COR-L47 (cell line): ENCODE measurements at regions not wholly inside any gene's neighbourhood (a gene's known extent, or its start where the extent isn't known, plus 50 kb on each side); places are given as distances from the start of the nearest gene placed in this dataset.

ENCODE experiments used
- DNase-seq: peaks from one replicate; lab custom pipeline; 2025; lab: John Stamatoyannopoulos, UW

DNA sequence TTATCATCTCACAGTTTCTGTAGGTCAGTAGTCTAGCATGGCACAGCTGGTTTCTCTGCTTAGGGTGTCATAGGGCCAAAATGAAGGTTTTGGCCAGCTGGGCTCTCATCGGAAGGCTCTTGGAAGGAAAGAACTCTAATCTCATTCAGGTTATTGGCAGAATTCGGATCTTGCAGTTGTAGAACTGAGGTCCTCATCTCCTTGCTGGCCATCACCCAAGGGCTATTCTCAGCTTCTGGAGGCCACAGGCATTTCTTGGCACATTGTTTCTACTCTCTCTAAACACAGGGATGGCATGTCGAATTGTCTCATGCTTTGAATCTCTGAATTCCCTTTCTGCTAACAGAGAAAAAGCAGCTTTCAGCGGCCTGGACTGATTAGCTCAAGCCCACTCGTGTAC, 258.0 kb upstream of the SMARCA2 start:
- no peak for DNase-seq

DNA sequence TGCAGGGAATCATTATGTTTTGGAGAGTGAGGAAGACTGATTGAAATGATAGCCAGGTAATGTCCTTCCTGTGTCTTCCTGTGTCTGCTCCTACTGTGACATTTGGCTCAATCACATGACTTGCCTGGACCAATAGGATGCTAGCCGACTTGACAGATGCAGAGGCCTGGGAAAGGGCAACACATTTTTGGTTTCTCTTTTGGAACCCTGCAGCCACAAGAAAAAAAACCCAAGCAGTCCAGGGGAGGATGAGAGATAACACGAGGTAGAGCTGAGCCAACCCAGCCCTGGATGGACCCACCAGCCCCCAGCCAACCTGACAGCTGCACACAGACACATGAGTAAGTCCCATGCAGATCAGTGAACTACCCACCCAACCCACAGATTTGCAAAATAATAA, 256.1 kb upstream of the SMARCA2 start:
- no peak for DNase-seq

DNA sequence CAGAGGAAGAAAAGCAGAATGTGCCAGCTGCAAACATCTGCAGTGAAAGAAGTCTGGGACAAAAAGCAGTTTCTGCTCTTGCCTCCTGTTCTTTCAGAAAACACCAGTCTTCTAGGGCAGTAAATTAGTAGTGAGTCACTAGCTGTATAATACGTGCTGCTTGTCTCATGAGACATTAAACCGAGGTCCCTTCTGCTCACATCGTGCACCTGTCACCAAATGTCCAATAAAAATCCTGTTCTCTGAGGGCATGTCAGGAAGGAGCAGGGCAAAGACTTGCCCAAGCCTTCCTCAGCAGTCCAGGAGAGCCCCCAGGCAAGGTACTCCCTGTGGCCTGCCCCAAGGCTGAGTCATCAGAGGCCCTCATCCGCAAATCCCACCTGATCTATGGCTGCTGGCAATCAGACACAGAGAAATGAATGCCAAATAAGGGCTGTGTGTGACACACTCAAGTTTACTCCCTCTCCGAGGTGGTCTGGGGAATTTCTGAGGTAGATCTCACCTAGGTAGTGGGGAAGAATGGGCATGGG, 255.3 kb upstream of the SMARCA2 start:
- DNase-seq: no peak

DNA sequence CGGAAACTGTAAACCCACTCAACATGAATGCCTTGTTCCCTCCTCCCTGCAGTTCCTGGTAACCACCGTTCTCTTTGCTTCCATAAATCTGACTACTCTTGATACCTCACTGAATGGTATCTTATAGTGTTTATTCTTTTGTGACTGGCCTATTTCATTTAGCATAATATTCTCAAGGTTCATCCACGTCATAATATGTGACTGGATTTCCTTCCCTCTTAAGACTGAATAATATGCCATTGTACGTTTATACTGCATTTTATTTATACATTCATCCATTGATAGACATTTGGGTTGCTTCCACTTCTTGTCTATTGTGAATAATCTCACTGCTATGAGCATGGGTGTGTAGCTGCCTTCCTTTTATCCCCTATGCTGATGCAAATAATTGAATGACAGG, 253.3 kb upstream of the SMARCA2 start:
- DNase-seq: no peak

DNA sequence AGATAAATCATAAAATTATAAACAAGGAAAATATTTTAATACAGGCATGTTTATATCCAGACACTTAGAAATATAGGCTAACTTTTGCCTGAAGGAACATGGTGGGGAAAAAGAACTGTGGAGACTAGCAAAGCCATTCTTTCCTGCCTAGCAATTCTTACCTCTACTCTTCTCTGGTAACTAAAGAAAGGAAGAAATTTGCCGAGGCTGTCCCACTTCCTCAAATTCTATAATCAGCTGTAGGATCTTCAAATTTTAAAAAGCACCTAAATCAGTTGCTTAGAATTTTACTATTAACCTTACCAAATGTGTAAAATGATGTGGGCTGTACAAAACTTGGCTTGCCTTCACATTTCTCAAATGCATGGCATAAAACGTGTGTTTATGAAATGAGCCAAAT, 249.1 kb upstream of the SMARCA2 start:
- no peak for DNase-seq

DNA sequence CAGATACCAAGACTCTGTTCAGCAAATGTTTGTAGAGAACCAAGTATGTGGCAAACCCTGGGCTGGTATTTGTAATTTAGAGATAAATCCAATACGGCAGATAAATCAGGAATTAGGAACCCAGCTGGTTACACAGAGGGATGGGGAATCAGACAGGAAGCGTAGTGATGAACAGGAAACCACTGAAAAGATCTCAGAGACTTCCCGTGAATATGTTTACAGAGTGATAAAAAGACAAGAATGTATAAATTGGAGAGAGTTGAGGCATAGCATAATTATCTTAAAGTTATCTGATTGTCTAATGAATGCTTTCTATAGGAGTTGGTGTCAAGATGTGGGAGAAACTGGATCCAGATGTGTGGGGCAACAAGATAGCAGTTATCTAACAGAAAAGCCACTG, 246.6 kb upstream of the SMARCA2 start:
- DNase-seq: no peak

DNA sequence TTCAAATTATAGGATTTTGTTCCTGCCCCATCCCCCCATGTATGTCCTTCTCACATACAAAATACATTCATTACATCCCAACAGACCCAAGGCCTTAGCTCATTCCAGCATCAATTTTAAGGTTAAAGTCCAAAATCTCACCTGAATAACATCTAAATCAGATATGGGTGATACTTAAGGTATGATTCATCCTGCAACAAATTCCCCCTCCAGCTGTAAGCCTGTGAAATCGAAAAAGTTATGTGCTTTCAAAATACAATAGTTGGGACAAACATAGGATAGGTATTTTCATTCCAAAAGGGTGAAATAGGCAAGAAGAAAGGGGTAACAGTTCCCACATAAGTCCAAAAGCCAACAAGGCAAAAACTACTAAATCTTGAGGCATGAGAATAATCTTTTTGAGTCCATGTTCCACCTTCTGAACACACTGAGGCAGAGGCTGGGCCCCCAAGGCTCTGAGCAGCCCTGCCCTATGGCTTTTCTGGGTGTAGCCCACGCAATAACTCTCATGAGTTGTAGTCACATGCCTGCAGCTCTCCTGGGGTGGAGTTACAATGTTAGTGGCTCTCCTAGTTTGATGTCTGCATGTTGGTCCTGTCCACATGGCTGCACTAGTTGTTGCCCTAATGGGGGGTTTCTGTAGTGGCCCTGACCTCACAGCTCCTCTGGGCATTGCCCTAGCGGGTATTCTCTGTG, 243.9 kb upstream of the SMARCA2 start:
- no peak for DNase-seq

DNA sequence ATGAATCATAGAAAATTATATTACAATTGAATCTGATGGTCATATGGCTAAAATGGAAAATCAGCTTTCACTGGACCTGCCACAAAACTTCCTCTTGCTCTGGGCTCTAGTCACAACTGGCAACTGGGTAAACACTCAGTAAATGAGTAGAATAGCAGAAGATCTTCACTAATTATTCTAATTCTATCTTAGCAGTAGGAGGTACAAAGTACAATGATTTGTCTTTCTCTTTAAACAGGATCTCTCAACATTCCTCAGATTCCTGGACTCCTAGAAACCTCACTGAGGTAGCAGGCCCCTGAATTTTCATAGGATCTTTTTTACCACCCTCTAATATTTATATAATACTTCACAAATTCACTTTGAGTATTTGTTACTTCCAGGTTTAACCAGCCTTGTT, 239.9 kb upstream of the SMARCA2 start:
- DNase-seq: no peak

DNA sequence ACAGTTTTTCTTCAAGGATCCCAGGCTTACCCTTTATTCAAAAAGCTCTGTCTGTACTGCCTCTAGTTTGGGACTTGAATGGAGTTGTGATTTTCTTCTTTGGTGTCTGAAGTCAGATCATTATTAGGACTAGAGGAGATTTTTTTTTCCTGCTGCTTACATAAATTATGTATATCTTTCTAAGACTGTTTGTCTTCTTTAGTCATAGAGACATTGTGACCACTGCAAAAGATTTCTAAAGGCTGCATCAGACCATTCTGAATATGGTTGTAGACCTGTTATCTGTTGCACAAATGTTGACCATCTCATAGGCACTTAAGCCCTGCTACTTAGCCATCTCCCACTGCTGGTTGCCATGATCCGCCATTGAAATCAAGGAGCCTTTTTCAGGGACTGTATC, 238.5 kb upstream of the SMARCA2 start:
- DNase-seq: no peak

DNA sequence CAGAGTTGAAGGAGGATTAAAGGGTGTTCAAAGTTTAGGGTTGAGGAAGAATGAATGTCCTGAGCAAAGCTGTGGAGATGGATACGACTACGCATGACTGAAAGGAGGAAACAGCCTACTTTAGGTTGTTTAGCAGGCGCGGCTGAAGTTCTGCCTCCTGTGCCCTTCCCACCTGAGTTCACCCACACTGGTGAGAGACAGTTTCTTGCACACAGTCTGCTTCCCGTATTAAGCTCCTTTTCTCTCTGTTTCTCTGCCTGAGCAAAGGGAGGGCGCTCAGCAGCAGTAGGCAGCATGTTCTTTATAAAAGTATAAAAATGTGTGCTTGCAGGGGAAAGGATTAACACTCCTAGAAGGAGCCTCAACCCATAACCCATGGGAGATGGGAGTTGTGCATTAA, 224.0 kb upstream of the SMARCA2 start:
- no peak for DNase-seq

DNA sequence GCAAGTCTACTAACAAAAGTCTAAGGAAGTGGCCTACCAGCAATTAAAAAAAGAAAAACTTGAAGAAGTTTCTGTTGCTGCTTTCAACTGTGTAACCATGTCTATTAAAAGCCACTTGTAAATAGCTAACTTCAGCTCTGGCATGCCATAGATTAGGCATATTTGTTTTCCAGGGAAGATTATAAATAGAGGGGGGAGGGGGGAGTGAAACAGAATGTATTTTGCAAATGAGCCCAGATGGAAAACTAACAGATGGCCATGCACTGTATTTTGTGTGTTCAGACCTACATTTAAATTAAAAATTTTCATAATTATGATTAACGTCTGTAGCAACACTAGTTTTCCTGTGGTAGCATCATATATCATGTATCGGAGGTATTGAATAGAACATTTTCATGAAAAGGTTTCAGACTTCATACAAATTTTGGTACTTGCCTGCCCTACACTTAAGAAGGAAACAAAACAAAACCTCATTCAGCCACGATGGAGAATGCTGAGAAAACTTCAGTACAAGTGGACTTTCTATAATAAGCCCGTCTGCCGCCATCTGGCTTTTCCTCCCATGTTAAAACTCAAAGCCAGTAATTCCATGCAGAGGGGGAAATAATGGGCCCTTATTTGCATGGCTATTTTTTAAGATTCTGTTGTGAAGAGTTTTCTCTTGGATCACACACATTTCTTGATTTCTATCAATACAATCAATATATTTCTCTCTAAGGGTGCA, 220.4 kb upstream of the SMARCA2 start:
- no peak for DNase-seq

DNA sequence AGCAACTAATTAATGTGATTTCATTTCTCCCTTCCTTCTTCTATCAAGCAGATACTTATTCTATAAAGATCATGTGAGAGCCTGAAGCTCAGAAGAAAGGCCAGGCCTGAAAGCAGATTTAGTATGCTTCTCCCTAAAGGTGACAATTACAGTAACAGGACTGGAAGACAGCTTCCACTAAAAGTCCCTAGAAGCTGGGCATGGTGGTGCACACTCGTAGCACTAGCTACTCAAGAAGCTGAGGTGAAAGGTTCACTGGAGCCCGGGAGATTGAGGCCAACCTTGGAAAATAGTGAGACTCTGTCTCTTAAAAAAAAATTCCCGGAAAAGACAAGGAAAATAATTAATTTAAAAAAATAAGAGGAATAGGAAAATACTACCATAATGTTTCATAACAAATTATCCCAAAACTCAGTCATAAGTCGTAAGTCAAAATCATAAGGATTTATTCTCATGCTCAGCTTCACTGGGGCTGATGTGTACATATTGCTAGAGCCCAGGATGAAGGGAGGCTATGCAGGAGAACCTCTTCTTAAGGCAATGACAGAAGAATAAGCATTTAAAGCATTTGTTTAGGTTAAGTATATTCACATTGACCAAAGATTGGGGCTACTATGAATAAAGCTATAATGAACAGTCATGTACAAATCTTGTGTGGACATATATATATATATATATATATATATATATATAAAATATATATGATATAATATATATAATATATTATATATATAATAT, 210.8 kb upstream of the SMARCA2 start:
- DNase-seq: no peak

DNA sequence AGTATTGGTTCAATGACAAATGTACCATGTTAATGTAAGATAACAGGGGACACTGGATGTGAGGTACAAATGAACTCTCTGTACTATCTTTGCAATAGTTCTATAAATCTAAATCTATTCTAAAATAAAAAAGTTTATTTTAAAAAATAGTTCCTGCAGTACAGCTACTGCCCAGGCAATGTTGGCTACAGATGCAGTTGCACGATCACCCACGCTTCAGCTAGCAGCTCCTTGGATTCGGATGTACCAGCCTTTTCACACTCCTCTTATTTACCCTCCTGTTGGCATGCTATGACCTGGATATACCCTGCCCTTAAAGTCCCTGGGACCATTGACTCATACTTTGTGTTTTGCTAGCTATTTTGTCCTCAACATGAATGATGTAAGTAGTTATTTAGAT, 185.4 kb upstream of the SMARCA2 start:
- no peak for DNase-seq

DNA sequence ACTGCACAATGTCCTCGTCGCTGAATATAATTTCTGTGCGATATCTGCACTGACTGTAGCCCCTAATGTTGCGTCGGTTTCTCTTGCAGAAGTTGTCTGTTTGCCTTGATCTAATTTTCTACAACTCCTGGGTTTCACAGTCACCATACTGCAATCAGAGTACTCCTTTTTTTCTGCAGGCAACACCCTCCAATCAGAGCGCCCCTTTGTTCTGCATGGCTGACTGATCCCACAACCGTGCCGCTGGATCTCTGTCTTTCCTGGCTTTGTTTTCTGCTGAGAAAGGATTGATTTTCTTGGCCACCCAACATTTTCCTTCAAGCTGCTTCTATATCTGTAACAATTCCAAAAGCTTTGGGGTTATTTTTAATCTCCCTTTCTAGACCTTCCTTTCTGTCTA, 182.2 kb upstream of the SMARCA2 start:
- no peak for DNase-seq

DNA sequence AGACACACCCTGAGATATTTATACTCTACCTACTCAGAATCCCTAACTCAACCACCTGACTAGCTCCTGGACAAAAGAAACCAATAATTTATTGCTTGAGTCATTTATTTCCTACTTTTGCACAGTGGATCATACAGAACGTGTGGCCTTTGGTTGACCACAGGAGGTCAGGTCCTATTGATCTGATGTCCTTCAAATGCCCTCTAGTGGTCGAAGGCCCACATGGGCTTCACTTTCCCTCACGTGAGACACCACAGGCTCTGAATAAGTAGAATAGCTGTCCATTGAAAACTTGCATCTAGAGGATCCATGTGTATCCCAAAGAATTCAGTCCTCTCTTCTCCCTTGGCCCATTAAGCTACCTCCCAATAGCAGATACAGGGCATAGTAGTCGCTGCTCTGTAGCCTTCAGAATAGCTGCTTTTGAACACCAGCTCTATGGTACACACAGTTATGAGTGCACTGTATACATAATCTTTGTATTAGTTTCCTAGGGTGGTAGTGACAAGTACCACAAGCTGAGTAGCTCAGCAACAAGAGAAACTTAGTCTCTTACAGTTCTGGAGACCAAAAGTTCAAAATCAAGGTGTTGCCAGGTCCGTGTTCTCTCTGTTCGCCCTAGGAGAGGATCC, 177.6 kb upstream of the SMARCA2 start:
- no peak for DNase-seq

DNA sequence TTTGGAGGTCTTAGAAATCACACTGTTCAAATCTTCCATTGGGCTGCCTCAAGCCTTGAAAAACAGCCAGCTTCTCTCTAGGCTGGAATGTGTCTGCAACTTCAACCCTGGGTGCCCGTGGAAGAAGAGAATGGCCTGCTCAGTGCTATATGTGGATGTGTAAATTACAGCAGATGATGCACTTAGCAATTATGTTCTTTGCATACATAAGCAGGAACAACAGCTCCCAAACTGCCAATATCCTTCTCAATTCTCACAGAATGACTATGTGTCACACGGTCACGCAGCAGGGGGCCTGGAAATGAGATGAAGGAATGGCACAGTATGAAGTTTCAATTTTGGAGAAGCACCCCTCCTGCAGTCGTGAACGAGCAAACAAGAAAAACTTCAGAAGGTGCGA, 175.2 kb upstream of the SMARCA2 start:
- DNase-seq: no peak

DNA sequence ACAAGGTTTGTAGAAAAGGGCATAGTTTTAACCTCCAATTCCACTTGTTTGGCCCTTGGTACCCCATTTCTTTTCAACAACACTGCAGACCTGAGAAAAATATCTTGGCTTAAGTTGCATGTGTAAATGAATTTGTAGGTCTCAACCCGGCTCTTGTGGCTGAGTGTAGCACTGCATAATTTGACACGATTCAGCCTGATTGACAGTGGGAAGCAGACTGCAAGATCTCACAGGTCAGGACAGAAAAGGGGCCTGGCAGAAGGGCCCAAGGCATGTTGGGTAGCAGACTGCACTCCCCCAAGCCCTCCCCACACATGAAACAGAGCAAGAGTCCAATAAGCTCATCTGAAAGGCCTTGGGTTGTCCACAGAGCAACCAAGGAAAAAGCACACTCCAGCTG, 169.7 kb upstream of the SMARCA2 start:
- DNase-seq: no peak

DNA sequence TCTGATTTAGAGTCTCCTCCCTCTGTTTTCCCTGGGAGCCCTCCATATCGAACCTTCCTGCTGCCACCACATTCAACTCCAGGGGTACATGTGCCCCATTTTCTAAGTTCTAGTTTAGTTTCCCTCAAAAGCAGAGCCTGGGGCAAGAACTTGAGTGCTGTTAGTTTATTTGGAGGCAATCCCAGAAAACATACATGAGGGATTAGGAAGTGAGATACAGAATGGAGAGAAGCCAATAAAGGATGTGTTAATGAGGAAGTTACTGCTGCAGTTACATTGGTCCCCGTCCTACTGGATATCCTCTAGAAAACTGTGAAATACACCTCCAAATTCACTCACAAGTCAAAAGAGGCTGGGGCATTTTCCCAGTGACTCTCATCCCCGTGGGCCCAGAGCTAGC, 159.4 kb upstream of the SMARCA2 start:
- DNase-seq: no peak

DNA sequence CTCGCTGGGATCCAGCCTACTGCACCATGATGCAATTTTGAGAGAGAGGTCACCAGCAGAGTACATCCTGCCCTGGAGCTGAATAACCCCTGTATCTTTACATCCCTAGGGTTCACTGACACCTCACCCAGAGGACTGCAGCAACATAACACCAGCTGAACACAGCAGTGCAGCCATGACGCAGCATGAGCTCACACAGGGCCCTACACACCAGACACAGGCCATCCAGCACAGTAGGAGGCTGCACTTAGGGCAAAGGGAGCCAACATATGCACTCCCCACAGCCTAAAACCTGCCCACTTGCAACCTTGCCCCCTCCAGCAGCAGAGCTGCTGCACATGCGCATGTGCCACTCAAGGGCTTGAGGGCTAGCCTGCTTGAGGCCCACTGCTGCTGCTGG, 157.3 kb upstream of the SMARCA2 start:
- DNase-seq: no peak

DNA sequence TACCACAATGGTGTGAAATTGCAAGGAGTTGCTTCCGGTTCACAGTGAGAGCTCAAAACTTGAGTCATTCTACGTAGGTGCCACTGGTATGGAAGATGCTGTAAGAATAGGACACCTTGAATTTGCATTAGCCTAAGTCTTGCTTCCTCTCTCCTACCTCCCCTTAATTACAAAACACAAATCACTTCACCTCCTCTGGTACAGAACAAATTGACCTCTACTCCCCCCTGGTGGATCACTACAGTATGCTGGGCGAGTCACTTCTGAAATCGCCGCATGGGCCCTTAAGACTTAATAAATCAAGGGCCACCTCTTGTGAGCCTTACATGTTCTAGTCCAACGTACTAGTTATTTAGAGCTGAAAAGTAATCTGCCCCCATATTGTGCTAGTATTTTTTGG, 145.3 kb upstream of the SMARCA2 start:
- no peak for DNase-seq

DNA sequence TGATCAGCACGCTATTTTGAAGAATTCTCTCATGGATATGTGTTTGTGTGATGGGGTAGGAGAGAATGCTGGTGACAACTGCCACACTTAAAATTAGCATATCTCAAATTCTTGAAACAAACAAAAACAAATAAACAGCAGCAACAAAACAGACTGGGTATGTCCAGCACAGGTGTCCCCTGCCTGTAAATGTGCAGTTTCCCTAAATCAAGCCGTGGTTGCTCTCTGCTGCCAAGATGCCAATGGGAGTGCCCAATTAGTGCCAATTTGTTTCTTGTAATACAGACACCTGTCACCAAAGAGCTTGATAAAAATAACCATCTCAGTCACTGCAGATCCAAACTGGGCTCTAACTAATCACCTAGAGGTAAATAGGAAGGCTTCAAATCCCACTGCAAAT, 144.2 kb upstream of the SMARCA2 start:
- no peak for DNase-seq

DNA sequence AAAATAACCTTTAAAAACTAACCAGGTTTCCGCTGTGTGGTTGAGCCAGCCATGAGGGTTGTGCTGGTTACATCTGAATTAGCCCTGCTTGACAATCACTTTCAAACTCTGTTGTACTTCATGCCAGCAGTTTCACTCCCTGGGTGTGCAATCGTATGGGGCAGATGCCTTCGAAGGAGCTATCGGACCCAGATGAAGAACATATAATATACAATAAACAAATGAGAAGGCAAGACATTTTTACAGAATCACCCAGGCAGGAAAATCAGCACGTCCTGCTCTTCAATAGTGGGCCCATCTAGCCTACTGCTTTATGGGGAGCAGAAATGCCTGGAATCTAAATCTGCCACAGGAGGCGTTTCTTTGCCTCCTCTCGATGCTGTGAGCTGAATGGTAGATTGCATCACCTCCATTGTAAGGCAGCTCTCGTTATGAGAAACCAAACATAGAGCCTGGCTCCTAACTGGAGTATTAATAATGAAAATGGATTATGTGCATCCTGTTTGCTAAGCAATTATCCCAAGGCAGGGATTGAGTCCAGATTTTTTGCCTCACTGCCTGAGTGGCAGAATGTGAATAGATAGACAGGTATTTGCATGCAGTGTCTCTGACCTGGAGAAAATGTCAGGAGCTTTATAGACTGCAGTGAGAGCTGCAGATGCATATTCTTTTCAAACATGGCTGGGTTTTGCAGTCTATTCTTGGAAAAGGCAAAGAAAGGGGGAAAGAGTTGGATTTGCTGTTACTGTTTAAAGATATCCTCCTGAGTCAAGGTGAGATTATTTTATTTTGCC, 143.3 kb upstream of the SMARCA2 start:
- peak; percentile 65 for DNase-seq
